Erythroblast (primary cell): ENCODE measurements at regions not wholly inside any gene's neighbourhood (a gene's known extent, or its start where the extent isn't known, plus 50 kb on each side); places are given as distances from the start of the nearest gene placed in this dataset.

Experiments used
- GATA1 ChIP-seq: IDR thresholded peaks from 2 replicates; pipeline ENCODE4 v1.6.1; 2011; ENCODE audit warnings: low read depth, mild to moderate bottlenecking, control low read depth, low read length, moderate library complexity
- POLR2A ChIP-seq: IDR thresholded peaks from 2 replicates; pipeline ENCODE4 v1.6.1; 2011; ENCODE audit warnings: mild to moderate bottlenecking, low read length

DNA sequence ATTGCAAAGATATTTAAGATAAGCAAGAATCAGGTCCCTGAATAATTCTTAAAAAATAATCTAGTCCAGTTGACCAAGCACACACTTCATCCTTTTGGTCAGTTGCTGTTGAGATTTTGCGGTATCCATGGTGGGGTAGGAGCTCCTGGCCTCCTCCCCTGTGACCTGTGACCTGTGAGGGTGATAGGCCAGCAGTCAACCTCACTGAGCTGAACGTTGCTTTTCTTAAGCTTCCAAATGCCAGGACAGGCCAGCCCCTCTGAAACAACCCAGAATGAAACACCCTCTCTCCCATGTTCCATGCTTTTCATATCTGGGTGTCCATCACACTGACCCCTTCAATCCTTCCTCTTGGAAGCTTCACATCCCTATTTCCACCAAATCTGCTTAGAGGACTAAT lies 164.9 kb downstream of the THBS2 start:
- TF ChIP-seq POLR2A, result no peak
- no peak for TF ChIP-seq GATA1
